ENCODE measurements at regions not wholly inside any gene's neighbourhood (a gene's known extent, or its start where the extent isn't known, plus 50 kb on each side); places are given as distances from the start of the nearest gene placed in this dataset.

DNA sequence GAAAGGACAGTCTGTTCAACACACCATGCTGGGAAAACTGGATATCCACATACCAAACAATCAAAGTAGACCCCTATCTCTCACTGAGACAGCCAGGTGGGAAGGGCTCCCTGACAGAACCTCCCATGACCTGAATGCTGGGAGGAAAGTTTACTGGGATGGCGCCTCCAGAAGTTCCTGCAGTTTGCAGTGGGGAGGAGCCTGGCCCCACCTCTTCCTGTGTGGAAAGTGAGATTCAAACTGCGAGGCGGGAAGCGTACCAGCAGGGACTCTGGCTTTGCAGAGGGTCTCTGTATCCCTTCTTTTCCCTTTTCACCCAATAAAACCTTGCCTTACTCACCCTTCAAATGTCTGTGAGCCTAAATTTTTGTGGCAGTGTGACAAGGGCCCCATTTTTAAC is 190.7 kb downstream of the HHIPL2 start:
- in situ Hi-C loops (cut with MboI; ENCODE audit: low pct_ligation_motif_present in 1 of 4, low pct_unique_long_range_greater_than_20kb in 1 of 4, low sequenced_read_pairs in 3 of 4) (no loop called here), intact Hi-C loops (cut with DNase I; ENCODE audit: low total_unique reads) (no loop called here)
- Histone ChIP-seq H3K27me3 (no peaks in the 10 kb centered on the region), H3K36me3 (no peaks in the 10 kb centered on the region), H3K27ac (no peak overlapping the region), H3K9me3 (no peaks in the 10 kb centered on the region), H3K4me3 (no peak overlapping the region), H3K4me1 (no peaks in the 10 kb centered on the region)
- TF ChIP-seq POLR2A (IDR thresholded peaks at IDR 0.05): no peak
- WGBS, 2 donors (ENCODE audit: low coverage in 1 of 2): 87% methylated on average over 4 of the region's 4 CpGs; no CpG with 5 or more reads in 1 of the 2 donors
- DNase-seq: no peak

DNA sequence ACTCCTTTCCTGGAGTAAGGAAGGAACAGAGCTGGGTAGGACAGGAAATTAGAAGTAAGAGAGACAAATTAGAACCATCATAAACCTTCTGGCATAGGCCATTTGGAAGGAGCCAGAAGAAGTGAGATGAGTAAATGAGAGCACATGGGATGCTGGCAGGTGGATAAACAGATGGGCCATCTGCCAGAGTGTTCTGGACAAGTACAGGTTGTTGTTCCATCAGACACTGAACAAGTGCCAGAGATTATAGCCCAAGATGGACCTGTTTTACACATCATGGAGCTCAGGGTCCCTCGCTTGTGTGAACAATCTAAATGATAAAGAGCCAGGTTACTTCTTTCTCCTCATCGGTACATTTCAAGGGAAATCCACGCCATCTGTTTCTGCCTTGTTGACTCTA is 200.3 kb downstream of the HHIPL2 start:
- no peak for TF ChIP-seq EP300 (IDR thresholded peaks at IDR 0.05; ENCODE audit: low read depth)
- no peak for TF ChIP-seq POLR2A (IDR thresholded peaks at IDR 0.05)
- TF ChIP-seq POLR2AphosphoS5 (IDR thresholded peaks at IDR 0.05): no peak
- TF ChIP-seq, protein P1, sequence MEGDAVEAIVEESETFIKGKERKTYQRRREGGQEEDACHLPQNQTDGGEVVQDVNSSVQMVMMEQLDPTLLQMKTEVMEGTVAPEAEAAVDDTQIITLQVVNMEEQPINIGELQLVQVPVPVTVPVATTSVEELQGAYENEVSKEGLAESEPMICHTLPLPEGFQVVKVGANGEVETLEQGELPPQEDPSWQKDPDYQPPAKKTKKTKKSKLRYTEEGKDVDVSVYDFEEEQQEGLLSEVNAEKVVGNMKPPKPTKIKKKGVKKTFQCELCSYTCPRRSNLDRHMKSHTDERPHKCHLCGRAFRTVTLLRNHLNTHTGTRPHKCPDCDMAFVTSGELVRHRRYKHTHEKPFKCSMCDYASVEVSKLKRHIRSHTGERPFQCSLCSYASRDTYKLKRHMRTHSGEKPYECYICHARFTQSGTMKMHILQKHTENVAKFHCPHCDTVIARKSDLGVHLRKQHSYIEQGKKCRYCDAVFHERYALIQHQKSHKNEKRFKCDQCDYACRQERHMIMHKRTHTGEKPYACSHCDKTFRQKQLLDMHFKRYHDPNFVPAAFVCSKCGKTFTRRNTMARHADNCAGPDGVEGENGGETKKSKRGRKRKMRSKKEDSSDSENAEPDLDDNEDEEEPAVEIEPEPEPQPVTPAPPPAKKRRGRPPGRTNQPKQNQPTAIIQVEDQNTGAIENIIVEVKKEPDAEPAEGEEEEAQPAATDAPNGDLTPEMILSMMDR (IDR thresholded peaks at IDR 0.05): no peak
- H3K27ac ChIP-seq: no peak overlapping the region
- 84 to 100% methylated on average over 1 to 3 of the region's 3 CpGs for WGBS, 2 donors (ENCODE audit: low coverage in 1 of 2)
- H3K4me3 ChIP-seq: no peak overlapping the region
- no peaks in the 10 kb centered on the region for H3K4me1 ChIP-seq
- in situ Hi-C loops (cut with MboI; ENCODE audit: low pct_ligation_motif_present in 1 of 4, low pct_unique_long_range_greater_than_20kb in 1 of 4, low sequenced_read_pairs in 3 of 4): no loop called here
- H3K9me3 ChIP-seq: no peaks in the 10 kb centered on the region
- no peak for DNase-seq
- intact Hi-C loops (cut with DNase I; ENCODE audit: low total_unique reads): no loop called here
- no peaks in the 10 kb centered on the region for H3K36me3 ChIP-seq
- no peaks in the 10 kb centered on the region for H3K27me3 ChIP-seq

DNA sequence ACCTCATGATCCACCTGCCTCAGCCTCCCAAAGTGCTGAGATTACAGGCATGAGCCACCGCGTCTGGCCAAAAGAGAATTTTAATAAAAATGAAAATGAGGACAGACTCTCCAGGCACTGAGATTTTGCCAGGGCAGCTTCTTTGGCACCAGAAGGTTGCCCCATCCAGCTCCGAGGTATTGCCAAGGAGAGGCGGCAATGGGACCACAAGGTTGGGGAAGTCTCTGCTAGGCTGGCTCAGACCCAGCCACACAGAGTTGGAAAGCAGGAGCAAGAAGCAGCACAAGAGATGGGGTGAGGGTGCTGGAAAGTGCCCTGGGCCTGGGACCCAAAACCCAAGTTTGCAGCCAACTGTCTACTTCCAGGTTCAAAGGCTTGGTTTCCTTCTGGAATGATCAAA is 200.9 kb downstream of the HHIPL2 start:
- no peak for DNase-seq
- in situ Hi-C loops (cut with MboI; ENCODE audit: low pct_ligation_motif_present in 1 of 4, low pct_unique_long_range_greater_than_20kb in 1 of 4, low sequenced_read_pairs in 3 of 4): no loop called here

GRCh38 chr1:222339376-222339947 is 208.4 kb downstream of the HHIPL2 start:
- Histone ChIP-seq H3K27me3 (no peaks in the 10 kb centered on the region), H3K9me3 (no peaks in the 10 kb centered on the region), H3K4me1 (no peaks in the 10 kb centered on the region), H3K4me3 (no peak overlapping the region), H3K27ac (no peak overlapping the region), H3K36me3 (no peaks in the 10 kb centered on the region)
- 59 to 81% methylated on average over 7 of the region's 7 CpGs for WGBS, 2 donors (ENCODE audit: low coverage in 1 of 2)
- no peak for DNase-seq
- intact Hi-C loops (cut with DNase I; ENCODE audit: low total_unique reads) (no loop called here), in situ Hi-C loops (cut with MboI; ENCODE audit: low pct_ligation_motif_present in 1 of 4, low pct_unique_long_range_greater_than_20kb in 1 of 4, low sequenced_read_pairs in 3 of 4) (no loop called here)
- TF ChIP-seq POLR2A (IDR thresholded peaks at IDR 0.05): no peak
- TF ChIP-seq, protein P1 (IDR thresholded peaks at IDR 0.05): no peak
- no peak for TF ChIP-seq EP300 (IDR thresholded peaks at IDR 0.05; ENCODE audit: low read depth)
- TF ChIP-seq POLR2AphosphoS5 (IDR thresholded peaks at IDR 0.05): no peak

More for the DNA sequence above, 200.9 kb downstream of the HHIPL2 start:
- TF ChIP-seq POLR2AphosphoS5 (IDR thresholded peaks at IDR 0.05) (no peak), POLR2A (IDR thresholded peaks at IDR 0.05) (no peak), EP300 (IDR thresholded peaks at IDR 0.05; ENCODE audit: low read depth) (no peak)
- TF ChIP-seq, protein P1 (IDR thresholded peaks at IDR 0.05): no peak
- no peaks in the 10 kb centered on the region for H3K27me3 ChIP-seq
- H3K27ac ChIP-seq: no peak overlapping the region
- no peaks in the 10 kb centered on the region for H3K4me1 ChIP-seq
- H3K4me3 ChIP-seq: no peak overlapping the region
- no peaks in the 10 kb centered on the region for H3K9me3 ChIP-seq
- WGBS, 2 donors (ENCODE audit: low coverage in 1 of 2): 98% methylated on average over 4 of the region's 4 CpGs; no CpG with 5 or more reads in 1 of the 2 donors
- H3K36me3 ChIP-seq: no peaks in the 10 kb centered on the region
- intact Hi-C loops (cut with DNase I; ENCODE audit: low total_unique reads): no loop called here

DNA sequence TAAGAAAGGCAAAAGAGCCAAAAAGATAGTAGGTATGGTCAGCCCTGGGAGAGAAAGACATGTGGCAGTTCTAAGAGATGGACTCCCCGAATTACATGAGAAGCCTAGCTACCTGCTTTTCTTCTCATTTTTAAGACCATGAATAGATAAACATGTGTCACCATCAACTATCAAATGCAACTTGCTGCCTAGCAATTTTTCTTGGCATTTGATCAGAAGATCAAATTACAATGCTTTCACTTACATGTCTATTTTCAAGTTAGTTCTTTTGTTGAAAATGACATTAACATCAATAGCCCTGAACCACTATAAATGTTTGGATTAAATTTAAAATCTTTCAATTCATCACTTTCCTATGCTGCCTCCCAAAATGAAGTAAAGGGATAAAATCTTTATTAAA is 212.3 kb downstream of the HHIPL2 start:
- intact Hi-C loops (cut with DNase I; ENCODE audit: low total_unique reads): no loop called here
- TF ChIP-seq, protein P1 (IDR thresholded peaks at IDR 0.05): no peak
- no peak for TF ChIP-seq EP300 (IDR thresholded peaks at IDR 0.05; ENCODE audit: low read depth)
- TF ChIP-seq POLR2A (IDR thresholded peaks at IDR 0.05): no peak
- 60 to 72% methylated on average over 1 of the region's 1 CpG for WGBS, 2 donors (ENCODE audit: low coverage in 1 of 2)
- in situ Hi-C loops (cut with MboI; ENCODE audit: low pct_ligation_motif_present in 1 of 4, low pct_unique_long_range_greater_than_20kb in 1 of 4, low sequenced_read_pairs in 3 of 4): no loop called here
- H3K4me3 ChIP-seq: no peak overlapping the region
- no peak for DNase-seq
- no peaks in the 10 kb centered on the region for H3K36me3 ChIP-seq
- no peaks in the 10 kb centered on the region for H3K9me3 ChIP-seq
- H3K27me3 ChIP-seq: no peaks in the 10 kb centered on the region
- H3K4me1 ChIP-seq: no peaks in the 10 kb centered on the region
- no peak overlapping the region for H3K27ac ChIP-seq
